ENCODE measurements at regions not wholly inside any gene's neighbourhood (a gene's known extent, or its start where the extent isn't known, plus 50 kb on each side); places are given as distances from the start of the nearest gene placed in this dataset.

DNA sequence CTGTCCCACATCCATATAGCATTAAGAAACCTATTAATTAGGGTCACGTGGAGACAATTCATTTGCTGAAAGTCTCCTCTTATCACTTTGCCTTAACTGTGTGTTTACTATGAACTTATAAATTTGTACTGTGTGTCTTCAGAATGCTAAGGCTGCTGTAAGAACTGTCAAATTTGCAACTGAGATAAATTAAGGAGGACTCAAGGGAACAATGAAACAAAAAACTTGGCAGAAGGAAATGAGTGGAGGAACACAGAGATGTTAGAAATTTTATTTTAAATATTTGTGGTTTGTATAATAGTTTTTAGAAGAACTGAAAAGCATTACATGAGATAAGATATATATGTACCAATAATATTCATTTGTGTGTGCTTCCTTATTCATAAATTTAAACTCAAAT, 1005.3 kb upstream of the SORCS1 start:
- BruUV-seq (replicated peaks): no TSS peak
- Histone ChIP-seq H3K4me2 (ENCODE audit: low read length) (no peak overlapping the region), H3K9me2 (replicated peaks; ENCODE audit: low read length) (no peaks in the 10 kb centered on the region), H3K9ac (ENCODE audit: low read length) (no peak overlapping the region), H3K79me2 (ENCODE audit: low read length) (no peaks in the 10 kb centered on the region), H3K4me3 (ENCODE audit: low read length) (no peak overlapping the region), H3K27me3 (ENCODE audit: low read length) (no peaks in the 10 kb centered on the region), H3F3A (ENCODE audit: low read length, unreplicated experiment) (no peaks in the 10 kb centered on the region), H2AFZ (ENCODE audit: low read length) (no peak overlapping the region), H3K27ac (ENCODE audit: low read length) (no peak overlapping the region), H3K9me3 (ENCODE audit: low read length) (no peaks in the 10 kb centered on the region), H4K20me1 (ENCODE audit: low read length) (no peaks in the 10 kb centered on the region), H3K4me1 (ENCODE audit: insufficient read depth, low read length) (peaks cover 10% of the 10 kb centered on the region; the same call in 1 of the 2 replicates), H3K36me3 (ENCODE audit: low read depth, low read length) (no peaks in the 10 kb centered on the region)
- no peak for DNase-seq
- CTCF ChIA-PET: no interaction called here
- no peak for ATAC-seq
- intact Hi-C loops (cut with micrococcal nuclease): no loop called here
- TF ChIP-seq EZH2phosphoT487 (IDR thresholded peaks at IDR 0.05; ENCODE audit: borderline replicate concordance, low read length) (no peak), EZH2 (IDR thresholded peaks at IDR 0.05; ENCODE audit: low read length, unreplicated experiment) (no peak)
- TF ChIP-seq, protein P1, sequence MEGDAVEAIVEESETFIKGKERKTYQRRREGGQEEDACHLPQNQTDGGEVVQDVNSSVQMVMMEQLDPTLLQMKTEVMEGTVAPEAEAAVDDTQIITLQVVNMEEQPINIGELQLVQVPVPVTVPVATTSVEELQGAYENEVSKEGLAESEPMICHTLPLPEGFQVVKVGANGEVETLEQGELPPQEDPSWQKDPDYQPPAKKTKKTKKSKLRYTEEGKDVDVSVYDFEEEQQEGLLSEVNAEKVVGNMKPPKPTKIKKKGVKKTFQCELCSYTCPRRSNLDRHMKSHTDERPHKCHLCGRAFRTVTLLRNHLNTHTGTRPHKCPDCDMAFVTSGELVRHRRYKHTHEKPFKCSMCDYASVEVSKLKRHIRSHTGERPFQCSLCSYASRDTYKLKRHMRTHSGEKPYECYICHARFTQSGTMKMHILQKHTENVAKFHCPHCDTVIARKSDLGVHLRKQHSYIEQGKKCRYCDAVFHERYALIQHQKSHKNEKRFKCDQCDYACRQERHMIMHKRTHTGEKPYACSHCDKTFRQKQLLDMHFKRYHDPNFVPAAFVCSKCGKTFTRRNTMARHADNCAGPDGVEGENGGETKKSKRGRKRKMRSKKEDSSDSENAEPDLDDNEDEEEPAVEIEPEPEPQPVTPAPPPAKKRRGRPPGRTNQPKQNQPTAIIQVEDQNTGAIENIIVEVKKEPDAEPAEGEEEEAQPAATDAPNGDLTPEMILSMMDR (conservative IDR thresholded peaks at IDR 0.05; ENCODE audit: low read depth, low read length): no peak
- POLR2A ChIA-PET (ENCODE audit: unreplicated experiment): no interaction called here

DNA sequence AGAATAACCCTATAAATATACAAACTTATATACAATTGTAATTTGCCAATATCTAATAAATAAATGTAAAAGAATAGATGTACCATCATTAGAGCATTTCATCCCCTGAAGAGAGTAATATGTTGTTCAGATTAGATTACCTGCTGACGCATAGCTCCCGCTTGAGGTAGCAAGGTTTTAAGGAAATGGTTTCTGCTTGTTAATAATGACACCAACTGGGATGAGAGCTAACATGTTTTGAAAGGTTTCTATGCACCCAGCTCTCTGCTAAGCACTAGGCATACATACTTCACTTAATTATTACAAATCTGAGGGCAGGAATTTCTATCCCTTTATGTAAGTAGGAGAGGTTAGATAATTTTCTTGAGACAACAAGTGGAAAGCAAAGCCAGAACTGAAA, 1003.3 kb upstream of the SORCS1 start:
- POLR2A ChIA-PET (ENCODE audit: unreplicated experiment): no interaction called here
- Histone ChIP-seq H3K9me3 (ENCODE audit: low read length) (no peaks in the 10 kb centered on the region), H3K9me2 (replicated peaks; ENCODE audit: low read length) (no peaks in the 10 kb centered on the region), H3K4me3 (ENCODE audit: low read length) (no peak overlapping the region), H3K4me1 (ENCODE audit: insufficient read depth, low read length) (peaks cover 10% of the 10 kb centered on the region; the same call in 1 of the 2 replicates), H3K4me2 (ENCODE audit: low read length) (no peak overlapping the region), H3F3A (ENCODE audit: low read length, unreplicated experiment) (no peaks in the 10 kb centered on the region), H3K27me3 (ENCODE audit: low read length) (no peaks in the 10 kb centered on the region), H4K20me1 (ENCODE audit: low read length) (no peaks in the 10 kb centered on the region), H2AFZ (ENCODE audit: low read length) (no peak overlapping the region), H3K9ac (ENCODE audit: low read length) (no peak overlapping the region), H3K27ac (ENCODE audit: low read length) (no peak overlapping the region), H3K36me3 (ENCODE audit: low read depth, low read length) (no peaks in the 10 kb centered on the region), H3K79me2 (ENCODE audit: low read length) (no peaks in the 10 kb centered on the region)
- intact Hi-C loops (cut with micrococcal nuclease): no loop called here
- no TSS peak for BruUV-seq (replicated peaks)
- no peak for ATAC-seq
- TF ChIP-seq, protein P1 (conservative IDR thresholded peaks at IDR 0.05; ENCODE audit: low read depth, low read length): no peak
- TF ChIP-seq EZH2 (IDR thresholded peaks at IDR 0.05; ENCODE audit: low read length, unreplicated experiment) (no peak), EZH2phosphoT487 (IDR thresholded peaks at IDR 0.05; ENCODE audit: borderline replicate concordance, low read length) (no peak)
- CTCF ChIA-PET: no interaction called here
- no peak for DNase-seq

DNA sequence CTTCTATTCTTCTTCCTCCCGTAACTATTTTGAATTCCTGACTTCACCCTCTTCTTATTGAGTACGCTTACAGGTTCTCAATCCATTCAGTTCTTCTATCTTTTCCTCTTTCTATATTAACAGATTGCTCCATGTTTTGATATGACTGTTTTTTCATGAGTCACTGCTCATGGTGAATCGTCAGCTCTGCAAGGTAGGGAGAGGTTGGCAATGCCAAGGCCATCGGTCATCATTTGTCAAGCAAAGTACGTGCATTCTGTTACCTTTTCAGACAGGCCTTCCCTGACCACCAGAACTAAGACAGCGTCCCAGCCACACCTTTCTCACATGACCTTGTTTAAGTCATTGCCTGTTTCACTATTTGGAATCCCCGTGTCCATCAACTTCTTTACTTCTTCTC, 1001.9 kb upstream of the SORCS1 start:
- H3K9ac ChIP-seq (ENCODE audit: low read length): no peak overlapping the region
- H3K27ac ChIP-seq (ENCODE audit: low read length): no peak overlapping the region
- no peaks in the 10 kb centered on the region for H3K36me3 ChIP-seq (ENCODE audit: low read depth, low read length)
- no peaks in the 10 kb centered on the region for H3K9me3 ChIP-seq (ENCODE audit: low read length)
- intact Hi-C loops (cut with micrococcal nuclease): no loop called here
- no peaks in the 10 kb centered on the region for H3K27me3 ChIP-seq (ENCODE audit: low read length)
- H4K20me1 ChIP-seq (ENCODE audit: low read length): no peaks in the 10 kb centered on the region
- CTCF ChIA-PET: no interaction called here
- H3K79me2 ChIP-seq (ENCODE audit: low read length): no peaks in the 10 kb centered on the region
- no peak overlapping the region for H3K4me3 ChIP-seq (ENCODE audit: low read length)
- BruUV-seq (replicated peaks): no TSS peak
- peaks cover 10% of the 10 kb centered on the region; the same call in 1 of the 2 replicates for H3K4me1 ChIP-seq (ENCODE audit: insufficient read depth, low read length)
- H2AFZ ChIP-seq (ENCODE audit: low read length): peak overlapping the region; percentile 68
- no peak for TF ChIP-seq EZH2phosphoT487 (IDR thresholded peaks at IDR 0.05; ENCODE audit: borderline replicate concordance, low read length)
- TF ChIP-seq EZH2 (IDR thresholded peaks at IDR 0.05; ENCODE audit: low read length, unreplicated experiment): no peak
- TF ChIP-seq, protein P1 (conservative IDR thresholded peaks at IDR 0.05; ENCODE audit: low read depth, low read length): no peak
- POLR2A ChIA-PET (ENCODE audit: unreplicated experiment): no interaction called here
- no peaks in the 10 kb centered on the region for H3F3A ChIP-seq (ENCODE audit: low read length, unreplicated experiment)
- no peak overlapping the region; the same call in 1 of the 2 replicates for H3K4me2 ChIP-seq (ENCODE audit: low read length)
- peak; percentile 65 for DNase-seq
- ATAC-seq: peak; percentile 57
- H3K9me2 ChIP-seq (replicated peaks; ENCODE audit: low read length): no peaks in the 10 kb centered on the region
